HG03139 (cell line): ENCODE measurements at regions not wholly inside any gene's neighbourhood (a gene's known extent, or its start where the extent isn't known, plus 50 kb on each side); places are given as distances from the start of the nearest gene placed in this dataset.
"Not testable (repeated sequence)": the region's sequence is repeated elsewhere in the genome, so short reads cannot be mapped to it uniquely, and the experiment has no call there.

Experiments used
- ATAC-seq: cut with Tn5 transposase; IDR thresholded peaks from one replicate; pipeline ENCODE4 v1.9.1; 2021; ENCODE audit not compliant: unreplicated experiment

DNA sequence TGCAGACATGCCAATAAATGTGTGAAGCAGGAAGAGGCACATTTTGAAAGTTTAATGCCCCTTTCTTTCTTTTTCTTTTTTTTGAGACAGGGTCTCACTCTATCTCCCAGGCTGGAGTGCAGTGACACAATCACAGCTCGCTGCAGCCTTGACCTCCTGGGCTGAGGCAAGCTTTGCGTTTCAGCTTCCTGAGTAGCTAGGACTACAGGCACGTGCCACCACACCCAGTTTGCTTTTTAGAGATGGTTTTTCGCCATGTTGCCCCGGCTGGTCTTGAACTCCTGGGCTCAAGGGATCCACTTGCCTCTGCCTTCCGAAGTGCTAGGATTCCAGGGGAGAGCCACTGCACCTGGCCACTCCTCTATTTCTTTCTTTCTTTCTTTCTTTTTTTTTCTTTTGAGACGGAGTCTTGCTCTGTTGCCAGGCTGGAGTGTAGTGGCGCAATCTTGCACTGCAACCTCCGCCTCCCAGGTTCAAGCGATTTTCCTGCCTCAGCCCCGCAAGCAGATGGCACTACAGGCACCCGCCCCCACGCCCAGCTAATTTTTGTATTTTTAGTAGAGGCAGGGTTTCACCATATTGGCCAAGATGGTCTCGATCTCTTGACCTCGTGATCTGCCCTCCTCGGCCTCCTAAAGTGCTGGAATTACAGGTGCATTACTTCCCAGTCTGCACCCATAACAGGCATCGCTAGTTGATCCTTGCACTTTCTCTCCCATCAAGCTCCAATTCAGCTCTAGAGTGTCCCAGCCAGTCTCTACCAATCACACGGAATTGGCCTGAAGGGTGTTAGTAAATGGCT is 77.5 kb upstream of the RUNX3 start:
- not testable (repeated sequence) for ATAC-seq

DNA sequence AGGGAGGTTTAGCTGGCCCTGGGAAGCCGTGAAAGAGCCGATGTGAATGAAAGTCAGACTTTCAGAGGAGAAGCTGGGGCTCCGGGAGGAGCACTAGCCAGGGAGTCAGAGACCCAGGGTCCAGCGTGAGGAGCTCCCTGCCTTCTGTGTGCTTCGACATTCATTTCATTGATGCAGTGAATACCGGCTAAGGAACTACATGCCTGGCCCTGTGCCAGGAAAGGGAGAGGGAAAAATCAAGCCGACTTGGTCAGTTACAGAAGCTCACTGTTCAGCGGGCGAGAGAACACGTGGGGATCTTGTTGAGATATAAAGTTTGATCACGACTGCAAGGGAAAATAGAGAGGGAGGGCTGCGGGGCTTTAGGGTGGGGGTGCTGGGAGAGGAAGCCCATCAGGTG is 76.7 kb upstream of the RUNX3 start:
- ATAC-seq, result no peak

DNA sequence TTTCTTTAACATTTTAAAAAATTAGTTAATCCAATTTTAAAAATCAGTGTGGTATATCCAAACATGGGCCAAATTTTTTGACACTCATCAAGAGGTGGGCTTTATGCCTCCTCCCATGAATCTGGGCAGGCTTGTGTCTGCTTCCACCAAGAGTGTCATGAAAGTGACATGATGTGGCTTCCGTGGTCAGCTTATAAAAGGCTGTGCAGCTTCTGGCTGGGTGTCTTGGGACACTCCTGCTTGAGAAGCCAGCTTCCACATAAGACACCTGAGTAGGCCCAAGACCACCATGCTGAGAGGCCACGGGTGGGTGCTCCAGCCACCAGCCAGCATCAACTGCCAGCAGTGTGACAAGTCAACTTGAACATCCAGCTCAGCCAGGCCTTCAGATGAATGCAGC is 74.3 kb upstream of the RUNX3 start:
- no peak for ATAC-seq

DNA sequence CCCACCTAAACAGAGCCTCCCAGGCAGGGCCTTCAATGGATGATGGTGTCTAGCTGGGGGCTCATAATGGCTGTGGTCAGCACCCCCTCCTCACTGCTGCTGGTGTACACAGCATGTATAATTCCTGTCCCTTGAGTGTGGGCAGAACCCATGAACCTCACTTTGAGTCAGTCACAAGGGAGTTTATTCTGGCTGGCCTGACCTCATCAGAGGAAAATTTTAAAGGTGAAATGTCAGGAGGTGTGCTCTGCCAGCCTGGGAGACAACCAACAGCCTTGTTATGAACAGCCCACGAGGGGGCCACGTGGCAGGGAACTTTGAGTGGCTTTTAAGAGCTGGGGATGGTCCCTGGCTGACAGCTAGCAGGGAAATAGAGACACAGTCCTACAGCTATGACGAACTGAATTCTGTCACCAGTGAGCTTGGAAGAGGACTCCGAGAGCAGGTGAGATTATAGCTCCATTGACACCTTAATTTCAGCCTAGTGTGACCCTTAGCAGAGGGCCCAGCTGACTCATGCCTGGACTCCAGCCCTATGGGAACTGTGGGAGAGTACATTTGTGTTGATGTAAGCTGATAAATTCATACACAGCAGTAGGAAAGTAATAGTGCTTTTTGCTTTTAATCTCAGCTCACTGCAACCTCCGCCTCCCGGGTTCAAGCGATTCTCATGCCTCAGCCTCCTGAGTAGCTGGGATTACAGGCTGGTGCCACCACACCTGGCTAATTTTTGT is 73.5 kb upstream of the RUNX3 start:
- ATAC-seq, result no peak

DNA sequence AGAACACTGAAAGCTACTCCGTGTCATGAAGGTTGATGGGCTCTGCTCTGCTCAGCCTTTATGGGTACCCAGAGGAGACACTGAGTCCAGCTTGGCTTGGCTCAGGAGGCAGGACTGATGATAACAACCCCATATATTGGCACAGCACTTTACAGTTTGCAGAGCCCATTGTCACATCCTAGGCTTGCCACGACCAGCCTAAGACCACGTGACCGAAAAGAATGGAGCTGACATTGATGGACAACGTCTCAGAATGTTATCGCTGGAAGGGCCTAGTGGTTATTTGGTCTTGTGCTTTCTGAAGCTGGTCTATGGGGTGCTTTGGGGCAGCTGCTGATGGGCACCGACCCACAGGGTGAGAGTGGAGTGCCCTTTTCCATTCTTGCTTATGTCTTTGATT is 72.9 kb upstream of the RUNX3 start:
- no peak for ATAC-seq

DNA sequence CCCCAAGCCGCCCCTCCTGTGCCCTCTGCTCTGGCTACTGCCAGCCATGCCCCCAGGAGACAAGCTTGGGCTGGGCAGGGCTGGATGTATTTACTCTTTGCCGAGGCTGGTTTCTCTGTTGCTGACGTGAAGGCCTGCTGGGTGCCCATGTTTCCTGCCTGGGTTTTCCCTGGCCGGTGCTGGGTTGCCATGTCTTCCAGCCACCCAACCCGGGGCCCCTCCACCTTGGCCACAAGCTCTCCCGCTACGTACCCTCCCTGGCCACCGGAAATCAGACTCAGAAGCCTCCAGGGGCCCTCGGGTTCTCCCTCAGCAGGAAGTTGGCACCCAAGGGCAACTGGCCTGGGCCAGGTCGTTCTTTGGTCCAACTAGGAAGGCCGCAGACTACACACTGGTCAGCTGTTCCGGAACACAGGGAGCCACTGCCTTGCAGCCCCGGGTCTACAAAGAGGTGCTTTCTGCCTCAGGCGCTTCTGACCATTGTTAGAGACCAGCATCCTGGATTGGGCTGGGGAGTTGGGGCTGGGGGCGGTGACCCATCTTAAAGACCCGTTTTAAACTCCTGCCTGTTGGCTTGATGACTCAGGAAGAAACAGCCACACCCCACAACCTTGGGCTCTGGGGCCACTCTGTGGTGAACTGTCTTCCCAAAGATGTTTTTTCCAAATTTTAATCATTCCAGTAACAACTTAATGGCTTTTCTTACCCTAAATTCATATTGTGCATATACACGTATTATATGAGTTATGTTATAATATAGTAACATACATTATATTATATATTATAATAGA is 71.2 kb upstream of the RUNX3 start:
- no peak for ATAC-seq

DNA sequence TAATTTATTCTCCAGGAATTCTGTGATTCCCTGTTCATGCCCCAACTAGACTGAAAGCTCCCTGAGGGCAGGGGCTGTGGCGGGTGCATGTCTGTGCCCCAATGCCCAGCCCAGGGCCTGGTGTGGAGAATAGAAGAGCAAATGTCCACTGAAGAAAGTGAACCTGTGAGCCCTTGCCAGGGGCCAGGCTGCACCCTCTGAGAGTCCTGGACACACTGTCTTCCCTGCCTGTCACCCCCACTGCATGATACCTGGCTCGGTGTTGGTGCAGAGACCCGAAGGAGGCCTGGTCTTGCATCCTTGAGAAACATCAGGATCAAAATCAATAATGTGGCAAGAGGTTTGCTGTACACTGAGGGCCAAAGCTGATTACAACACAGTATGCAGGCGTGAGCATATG is 69.8 kb upstream of the RUNX3 start:
- no peak for ATAC-seq

DNA sequence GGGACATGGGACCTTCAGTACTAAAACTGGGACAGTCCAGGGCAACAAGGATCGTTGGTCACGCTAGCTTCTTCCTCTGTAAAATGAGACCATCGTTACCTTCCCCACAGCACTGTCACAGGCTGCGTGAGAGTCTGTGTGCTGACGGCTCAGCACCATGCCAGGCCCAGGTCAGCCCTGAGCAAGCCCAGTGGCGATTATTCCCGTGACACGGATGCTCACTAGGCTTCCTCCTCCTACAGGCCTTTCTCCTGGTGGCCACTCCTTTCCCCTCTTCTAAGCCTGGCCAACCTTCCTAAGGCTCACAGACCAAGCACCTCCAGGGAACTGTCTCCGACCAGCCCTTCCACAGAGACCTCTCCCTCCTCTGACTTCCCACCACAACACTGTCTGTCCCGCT is 69.3 kb upstream of the RUNX3 start:
- no peak for ATAC-seq

DNA sequence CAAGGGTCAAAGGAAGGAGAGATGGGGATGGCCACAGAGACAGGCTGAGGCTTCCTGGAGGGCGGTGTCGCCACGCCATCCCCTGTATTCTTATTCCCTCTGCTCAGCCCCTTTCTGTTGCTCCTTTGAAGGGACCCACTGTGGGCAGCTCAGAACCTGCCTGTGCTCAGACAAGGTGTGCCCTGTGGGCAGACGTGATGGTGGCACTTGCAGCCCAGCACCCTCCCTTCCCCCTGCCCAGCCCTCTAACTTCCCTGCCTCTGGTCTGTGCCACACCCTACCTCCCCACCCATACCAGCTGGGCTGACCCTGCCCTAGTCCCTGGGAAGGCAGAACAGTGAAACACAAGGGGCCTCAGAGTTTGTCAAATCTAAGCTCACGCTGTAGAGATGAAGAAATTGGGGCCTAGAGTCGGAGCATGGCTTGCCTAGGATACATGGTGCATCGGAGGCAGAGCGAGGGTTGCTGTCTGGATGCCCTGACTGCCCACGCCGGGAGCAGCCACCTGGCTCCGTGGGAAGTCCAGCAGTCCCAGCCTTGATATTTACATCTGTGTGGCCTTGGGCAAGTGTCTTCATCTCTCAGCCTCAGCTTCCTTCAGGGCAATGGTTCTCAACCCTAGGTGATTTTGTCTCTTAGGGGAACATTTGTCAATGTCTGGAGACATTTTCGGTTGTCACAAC is 68.6 kb upstream of the RUNX3 start:
- ATAC-seq, result no peak

DNA sequence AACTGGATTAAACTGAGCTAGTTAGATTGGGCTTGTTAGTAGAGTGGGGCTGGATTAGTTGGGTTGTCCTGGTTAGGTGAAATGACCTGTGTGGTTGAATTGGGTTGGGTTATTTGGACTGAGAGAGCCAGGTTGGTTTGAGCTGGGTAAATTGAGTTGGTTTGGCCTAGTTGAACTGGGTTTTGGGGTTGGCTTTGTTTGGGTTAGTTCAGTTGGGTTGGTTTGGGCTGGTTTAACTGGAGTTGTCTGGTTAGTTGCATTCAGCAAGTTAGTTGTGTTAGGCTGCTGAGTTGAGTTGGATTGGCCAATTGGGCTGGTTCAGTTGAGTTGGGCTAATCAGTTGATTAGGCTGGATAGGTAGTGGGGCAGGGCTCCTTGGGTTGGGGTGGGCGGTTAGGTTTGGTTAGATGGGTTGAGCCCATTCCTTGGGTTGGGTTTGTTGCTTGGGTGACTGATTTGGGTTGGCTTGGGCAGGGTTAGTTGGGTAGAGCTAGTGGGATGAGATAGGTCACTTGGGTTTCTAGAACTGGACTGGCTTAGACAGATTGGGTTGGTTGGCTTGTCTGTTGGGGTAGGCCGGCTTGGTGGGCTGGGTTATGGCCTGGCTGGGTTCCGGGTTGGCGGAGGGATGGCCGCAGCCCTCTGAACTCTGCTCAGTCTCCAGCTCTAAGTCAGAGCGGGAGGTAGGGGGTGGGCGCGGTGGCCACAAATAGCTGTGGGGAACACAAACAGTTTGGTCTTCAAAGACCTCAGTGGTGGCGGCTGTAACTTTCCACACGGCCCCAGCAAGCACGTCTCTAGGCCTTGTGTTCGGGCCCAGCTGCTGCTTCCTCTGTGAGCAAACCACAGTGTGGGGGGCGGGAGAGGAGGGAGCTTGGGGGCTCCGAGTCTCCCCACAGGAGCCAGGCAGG is 67.2 kb upstream of the RUNX3 start:
- no peak for ATAC-seq

DNA sequence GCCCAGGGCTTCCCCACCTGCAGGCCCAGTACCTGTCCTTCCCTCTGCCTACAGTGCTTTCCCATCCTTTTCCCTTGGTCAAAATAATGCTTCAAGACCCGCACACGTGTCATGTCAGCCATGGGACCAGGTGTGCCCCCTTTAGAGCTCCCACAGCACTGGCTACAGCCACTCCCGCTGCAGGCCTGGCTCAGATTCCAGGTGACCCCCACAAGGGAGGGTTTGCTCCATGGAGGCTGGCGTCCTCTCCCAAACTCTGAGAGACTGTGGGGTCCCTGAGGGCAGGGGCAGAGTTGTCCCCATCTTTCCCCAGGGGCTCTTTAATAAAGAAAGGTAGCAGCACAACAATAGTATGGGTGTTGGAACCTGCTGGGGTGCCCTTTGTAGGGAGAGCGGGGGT is 66.4 kb upstream of the RUNX3 start:
- no peak for ATAC-seq

DNA sequence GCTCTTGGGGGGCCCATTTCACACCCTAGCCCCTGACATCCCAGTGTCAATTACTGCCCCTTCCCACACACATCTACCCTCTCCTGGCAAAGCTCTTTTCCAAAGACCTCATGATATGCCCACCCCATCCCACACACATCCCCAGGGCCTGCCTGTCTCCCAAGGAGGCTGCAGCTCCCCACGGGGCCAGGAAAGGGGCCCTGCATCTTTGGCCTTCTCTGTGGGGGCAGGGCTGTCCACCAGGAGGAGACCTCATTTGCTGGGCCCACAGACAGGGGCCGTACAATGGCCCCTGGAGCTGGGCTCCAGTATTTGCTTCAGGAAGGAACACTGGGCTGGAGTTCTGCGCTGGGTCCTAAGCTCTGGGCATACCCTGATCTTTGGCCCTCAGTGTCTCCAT is 65.6 kb upstream of the RUNX3 start:
- ATAC-seq, result no peak

DNA sequence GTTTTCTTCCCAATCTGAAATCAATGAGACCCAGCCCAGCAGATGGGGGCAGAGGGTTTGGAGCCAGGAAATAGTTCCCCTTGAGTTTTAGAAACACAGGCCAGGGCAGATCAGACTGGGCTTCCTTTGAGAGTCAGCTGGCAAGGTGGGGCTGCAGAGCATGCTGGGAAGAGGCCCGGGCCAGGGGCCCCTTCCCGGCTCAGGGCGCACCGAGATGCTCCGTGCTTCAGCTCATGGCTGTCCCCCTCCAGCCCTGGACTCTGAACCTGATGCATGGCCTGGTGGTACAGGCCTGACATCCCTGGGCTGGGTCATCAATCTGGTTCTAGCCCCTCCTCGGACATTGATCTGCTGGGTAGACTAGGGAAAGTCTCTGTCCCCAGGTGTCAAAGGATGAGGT is 65.1 kb upstream of the RUNX3 start:
- no peak for ATAC-seq

DNA sequence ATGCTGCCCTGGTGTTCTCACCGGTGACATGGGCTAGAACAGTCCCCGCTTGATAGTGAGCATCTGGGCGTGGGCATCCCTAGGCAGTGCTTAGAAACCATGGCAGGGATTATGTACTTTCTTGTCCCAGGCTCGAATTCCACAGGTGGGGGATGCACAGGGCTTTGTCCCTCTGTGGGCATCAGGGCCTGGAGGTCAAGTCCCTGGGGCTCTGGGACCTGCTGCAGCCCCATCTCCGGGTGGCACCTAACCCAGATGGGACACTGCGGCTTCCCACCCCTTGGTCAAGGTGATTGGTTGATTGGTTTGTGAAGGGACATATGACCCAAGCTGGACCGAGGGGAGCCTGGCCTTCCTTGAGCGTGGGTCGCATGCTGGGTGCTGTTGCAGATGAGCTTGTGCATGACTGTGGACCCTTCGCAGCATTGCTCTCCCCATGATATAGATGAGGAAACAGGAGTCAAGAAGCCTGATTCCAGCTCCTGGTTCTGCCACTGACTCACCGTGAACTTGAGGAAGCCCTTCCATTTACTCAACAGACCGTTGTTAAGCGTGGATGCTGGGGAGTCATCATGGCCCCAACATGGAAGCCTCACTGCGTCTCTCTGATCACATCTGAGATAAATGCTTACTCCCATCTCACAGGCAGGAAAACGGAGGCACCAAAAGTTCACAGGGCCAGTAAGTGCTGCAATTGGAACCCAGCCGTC is 64.0 kb upstream of the RUNX3 start:
- ATAC-seq, result no peak

DNA sequence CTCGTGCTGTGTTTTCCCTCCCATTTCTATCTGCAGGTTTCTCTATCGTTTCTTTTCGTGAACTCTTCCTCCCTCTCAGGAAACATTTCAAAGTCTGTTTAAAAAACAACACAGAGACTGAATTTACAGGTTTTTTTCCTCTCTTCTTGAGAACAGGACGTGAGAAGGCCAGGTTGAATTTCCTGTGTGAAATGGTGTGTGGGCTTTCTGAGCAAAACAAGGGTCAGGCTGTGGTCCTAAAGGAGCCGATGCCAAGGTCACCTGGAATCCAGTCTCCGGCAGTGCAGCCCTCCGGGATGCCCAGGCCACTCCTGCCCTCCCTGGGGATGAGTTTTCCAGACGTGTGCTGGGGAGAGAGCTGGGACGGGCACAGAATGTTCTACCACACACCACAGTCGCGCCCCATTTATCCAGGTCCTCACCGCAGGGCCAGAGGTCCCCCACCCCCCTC is 62.7 kb upstream of the RUNX3 start:
- ATAC-seq, result no peak

DNA sequence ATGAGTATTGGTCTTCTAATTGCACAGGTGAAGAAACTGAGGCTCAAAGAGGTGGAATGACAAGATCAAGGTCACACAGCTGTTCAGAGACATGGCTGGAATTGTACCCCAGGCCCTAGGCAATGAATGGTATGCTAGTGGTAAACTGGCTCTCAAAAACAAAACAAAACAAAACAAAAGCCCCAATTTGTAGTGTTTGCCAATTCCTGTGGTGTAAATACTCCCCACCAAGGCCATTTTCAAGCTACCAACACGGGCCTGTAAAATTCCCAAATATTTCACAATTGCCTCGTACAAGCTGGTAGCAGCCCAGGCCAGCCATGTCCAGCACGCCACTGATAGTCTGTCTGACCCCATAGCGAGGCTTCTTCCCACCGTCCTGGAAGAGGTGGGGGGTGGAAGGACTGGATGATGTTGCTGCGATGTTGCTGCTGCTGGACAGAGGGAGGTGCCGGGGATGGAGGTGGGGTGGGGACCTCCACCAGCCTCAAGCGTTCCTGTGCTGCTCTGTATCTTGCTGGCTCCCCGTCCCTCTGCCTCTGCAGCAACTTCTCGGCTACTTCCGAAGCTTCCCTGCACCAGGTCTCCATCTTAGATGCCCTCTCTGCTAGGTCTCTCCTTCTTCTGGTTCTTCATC is 62.2 kb upstream of the RUNX3 start:
- ATAC-seq, result no peak

DNA sequence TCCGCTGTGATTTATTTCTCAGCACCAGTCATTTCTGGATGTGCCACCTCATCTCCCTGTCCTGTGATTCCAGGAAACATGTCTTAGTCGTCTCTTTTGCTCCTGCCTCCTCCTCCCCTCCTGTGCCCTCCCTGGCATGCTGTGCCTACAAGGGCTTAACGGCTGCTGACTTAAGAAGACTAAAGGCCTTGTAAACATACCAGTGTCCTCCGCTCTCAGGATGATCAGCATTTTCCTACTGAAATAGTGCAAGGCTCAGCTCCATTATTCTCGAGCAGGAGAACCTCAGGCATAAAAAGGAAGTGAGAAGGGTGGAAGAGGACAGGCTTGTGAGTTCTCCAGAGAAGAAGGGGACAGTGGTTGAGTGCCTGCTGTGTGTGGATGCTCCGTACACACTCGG is 61.6 kb upstream of the RUNX3 start:
- no peak for ATAC-seq

DNA sequence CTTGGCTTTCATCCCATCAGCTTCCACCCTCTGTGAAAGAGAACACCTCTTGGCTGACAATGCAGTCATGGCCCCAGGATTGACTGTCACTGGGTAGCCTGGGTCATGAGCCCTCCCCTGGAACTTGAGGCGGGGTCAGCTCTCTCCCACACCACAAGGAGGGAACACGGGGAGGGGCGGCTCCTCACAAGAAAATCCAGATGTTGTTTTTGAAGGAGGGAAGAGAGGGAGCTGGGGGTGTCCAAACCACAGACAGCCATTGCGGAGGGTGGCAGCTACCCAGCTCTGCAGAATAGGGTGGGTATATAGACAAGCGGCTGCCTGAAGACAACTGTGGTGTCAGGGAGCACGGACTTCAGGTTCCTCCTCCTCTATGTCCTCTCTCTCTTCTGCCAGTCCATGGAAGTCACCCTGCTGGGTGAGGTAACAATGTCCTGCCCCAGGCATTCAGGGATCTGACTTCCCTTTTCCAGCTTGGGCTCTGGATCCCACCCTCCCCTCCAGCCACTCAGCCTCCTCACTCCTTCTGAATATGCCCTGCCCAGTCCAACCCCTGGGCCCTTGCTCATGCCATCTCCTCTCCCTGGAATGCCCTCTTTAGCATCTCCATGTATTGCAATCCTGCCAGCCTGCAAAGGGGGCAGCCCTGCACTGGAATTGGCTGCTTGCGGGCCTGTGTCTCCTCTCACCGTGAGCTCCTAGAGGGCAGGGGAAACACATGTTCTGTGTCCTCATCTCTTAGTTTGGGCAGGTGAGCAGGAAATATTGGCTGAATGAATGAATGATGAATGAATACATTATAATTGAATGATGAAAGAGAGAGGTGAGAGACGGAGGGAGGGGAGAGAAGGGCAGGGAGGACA is 60.9 kb upstream of the RUNX3 start:
- no peak for ATAC-seq
